ENCODE measurements at regions not wholly inside any gene's neighbourhood (a gene's known extent, or its start where the extent isn't known, plus 50 kb on each side); places are given as distances from the start of the nearest gene placed in this dataset.
"Not testable (repeated sequence)": the region's sequence is repeated elsewhere in the genome, so short reads cannot be mapped to it uniquely, and the experiment has no call there.

DNA sequence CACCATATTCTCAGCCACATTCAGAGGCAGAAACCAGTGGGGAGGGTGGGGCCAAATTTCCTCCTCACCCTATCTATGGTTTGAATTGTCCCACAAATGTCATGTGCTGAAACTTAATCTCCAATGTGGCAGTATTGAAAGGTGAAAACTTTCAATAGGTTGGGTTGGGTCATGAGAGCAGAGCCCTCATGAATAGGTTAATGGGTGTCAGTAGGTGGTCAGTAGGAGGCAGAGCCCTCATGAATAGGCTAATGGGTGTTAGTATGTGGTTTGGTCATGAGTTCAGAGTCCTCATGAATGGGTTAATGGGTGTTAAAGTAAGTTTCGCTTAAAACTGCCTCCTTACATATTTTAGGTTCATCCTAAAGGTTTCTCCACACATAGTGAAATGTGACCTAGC lies 170.0 kb downstream of the FCRL5 start:
- intact Hi-C loops (cut with DNase I; ENCODE audit: low total_unique reads): no loop called here
- no peaks in the 10 kb centered on the region for H3K36me3 ChIP-seq
- no peaks in the 10 kb centered on the region for H3K9me3 ChIP-seq
- DNase-seq: no peak
- peaks cover 0 to 2% (median 0%) of the 10 kb centered on the region in 6 donors for H3K4me1 ChIP-seq
- no peak overlapping the region for H3K4me3 ChIP-seq
- WGBS, 5 donors: 83 to 98% (median 88%) methylated on average over 1 of the region's 1 CpG
- no peak overlapping the region for H3K27ac ChIP-seq
- no peak for TF ChIP-seq POLR2AphosphoS5 (IDR thresholded peaks at IDR 0.05)
- no peak for TF ChIP-seq CTCF (IDR thresholded peaks at IDR 0.05 in 8 of 11, conservative IDR thresholded peaks at IDR 0.05 in 3 of 11)
- TF ChIP-seq POLR2A (IDR thresholded peaks at IDR 0.05): no peak
- peaks cover 0 to 20% (median 0%) of the 10 kb centered on the region in 7 donors for H3K27me3 ChIP-seq (replicated peaks in 1 of 7)

DNA sequence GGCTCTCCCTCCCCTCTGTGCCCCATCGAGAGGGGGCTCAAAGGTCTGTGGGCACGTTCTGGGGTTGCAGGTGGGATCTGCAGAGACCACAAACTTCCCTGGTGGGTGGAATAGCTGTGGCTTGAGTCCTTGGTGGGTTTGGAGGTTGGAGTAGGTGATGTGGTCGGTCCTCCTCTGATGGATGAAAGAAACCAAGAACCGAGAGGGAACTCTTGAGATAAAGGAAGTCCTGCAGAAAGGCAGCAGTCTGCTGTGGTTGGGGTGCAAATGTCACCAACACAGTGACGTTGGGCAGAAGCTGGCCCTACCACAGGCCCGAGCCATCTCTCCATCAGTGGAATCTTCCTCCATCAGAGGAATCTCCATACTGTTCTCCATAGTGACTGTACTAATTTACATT lies 171.8 kb downstream of the FCRL5 start:
- no peak overlapping the region for H3K27ac ChIP-seq
- no peaks in the 10 kb centered on the region for H3K36me3 ChIP-seq
- H3K4me1 ChIP-seq: peaks cover 0 to 8% (median 0%) of the 10 kb centered on the region in 6 donors
- WGBS, 5 donors: 18 to 53% (median 25%) methylated on average over 6 of the region's 6 CpGs
- intact Hi-C loops (cut with DNase I; ENCODE audit: low total_unique reads): no loop called here
- H3K9me3 ChIP-seq: no peaks in the 10 kb centered on the region
- no peak for TF ChIP-seq POLR2A (IDR thresholded peaks at IDR 0.05)
- TF ChIP-seq POLR2AphosphoS5 (IDR thresholded peaks at IDR 0.05): no peak
- no peak for TF ChIP-seq CTCF (IDR thresholded peaks at IDR 0.05 in 8 of 11, conservative IDR thresholded peaks at IDR 0.05 in 3 of 11)
- H3K27me3 ChIP-seq (replicated peaks in 1 of 7): peaks cover 0 to 28% (median 0%) of the 10 kb centered on the region in 7 donors
- no peak overlapping the region for H3K4me3 ChIP-seq
- DNase-seq: no peak

DNA sequence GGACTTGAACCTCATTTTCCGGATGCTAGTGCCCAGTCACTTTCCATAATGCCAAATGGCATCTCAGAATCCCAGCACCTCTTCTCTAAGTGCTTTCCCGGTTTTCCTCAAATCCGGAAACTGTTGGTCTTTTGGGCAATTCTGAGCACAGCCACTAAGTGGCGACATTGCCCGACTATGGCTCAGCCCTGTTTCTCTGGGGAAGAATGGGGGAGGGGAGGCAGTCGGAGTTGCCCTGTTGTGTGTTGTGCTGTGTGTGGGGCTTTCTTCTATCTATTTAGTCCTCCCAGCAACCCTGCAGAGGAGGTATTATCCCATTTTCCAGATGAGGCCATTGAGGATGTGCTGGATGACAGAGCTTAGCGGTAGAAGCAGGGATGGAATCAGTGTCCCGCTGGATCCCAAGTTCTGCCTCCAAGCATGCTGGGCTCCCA lies 175.0 kb downstream of the FCRL5 start:
- H3K4me3 ChIP-seq; DNase-seq; H3K36me3 ChIP-seq; H3K9me3 ChIP-seq; H3K4me1 ChIP-seq; H3K27ac ChIP-seq; intact Hi-C loops (cut with DNase I; ENCODE audit: low total_unique reads): not testable (repeated sequence)
- WGBS, 5 donors: 25 to 33% (median 27%) methylated on average over 7 to 8 of the region's 8 CpGs
- peak in 8 of 11 experiments; percentile 9 to 62 (median 54) for TF ChIP-seq CTCF (IDR thresholded peaks at IDR 0.05 in 8 of 11, conservative IDR thresholded peaks at IDR 0.05 in 3 of 11)
- H3K27me3 ChIP-seq (replicated peaks in 1 of 7): peaks cover 0 to 25% (median 0%) of the 10 kb centered on the region in 7 donors

GRCh38 chr1:157376681-157377080 lies 175.6 kb downstream of the FCRL5 start:
- 78 to 87% (median 80%) methylated on average over 2 of the region's 2 CpGs for WGBS, 5 donors
- H3K4me3 ChIP-seq: no peak overlapping the region
- no peaks in the 10 kb centered on the region for H3K36me3 ChIP-seq
- peaks cover 0 to 25% (median 0%) of the 10 kb centered on the region in 7 donors for H3K27me3 ChIP-seq (replicated peaks in 1 of 7)
- no peaks in the 10 kb centered on the region for H3K9me3 ChIP-seq
- H3K4me1 ChIP-seq: peaks cover 0 to 8% (median 0%) of the 10 kb centered on the region in 6 donors
- DNase-seq: no peak
- H3K27ac ChIP-seq: no peak overlapping the region
- TF ChIP-seq POLR2A (IDR thresholded peaks at IDR 0.05): no peak
- intact Hi-C loops (cut with DNase I; ENCODE audit: low total_unique reads): no loop called here

GRCh38 chr1:157372311-157372710 lies 180.0 kb downstream of the FCRL5 start:
- WGBS, 5 donors: 48 to 78% (median 60%) methylated on average over 2 of the region's 2 CpGs
- intact Hi-C loops (cut with DNase I; ENCODE audit: low total_unique reads); H3K36me3 ChIP-seq; H3K9me3 ChIP-seq; H3K4me3 ChIP-seq; H3K27ac ChIP-seq; DNase-seq; H3K4me1 ChIP-seq: not testable (repeated sequence)
- H3K27me3 ChIP-seq (replicated peaks in 1 of 7): peaks cover 0 to 14% (median 0%) of the 10 kb centered on the region in 7 donors

Data from spleen (tissue), 11 donors.